Suprapubic skin (tissue), 3 donors: ENCODE measurements at regions not wholly inside any gene's neighbourhood (a gene's known extent, or its start where the extent isn't known, plus 50 kb on each side); places are given as distances from the start of the nearest gene placed in this dataset.

Experiments used
- POLR2AphosphoS5 ChIP-seq, 3 donors: sonication (generic); formaldehyde crosslinking; IDR thresholded peaks; one replicate each; pipeline ENCODE4 v1.6.1; 2017; ENCODE audit warnings: antibody characterized with exemption in 3 of 3
- TF ChIP-seq, protein P1 (sequence below), 2 donors: fragments of 200-600 bp in 1 of 2; fragments of 450-650 bp in 1 of 2; sonication (generic) in 1 of 2; IDR thresholded peaks; one replicate each; pipeline ENCODE4 v1.5.1; 2016 to 2019; ENCODE audit warnings: antibody characterized with exemption in 2 of 2, mild to moderate bottlenecking in 1 of 2, moderate library complexity in 1 of 2

- no peak for TF ChIP-seq POLR2AphosphoS5 (IDR thresholded peaks at IDR 0.05)
- TF ChIP-seq, protein P1, sequence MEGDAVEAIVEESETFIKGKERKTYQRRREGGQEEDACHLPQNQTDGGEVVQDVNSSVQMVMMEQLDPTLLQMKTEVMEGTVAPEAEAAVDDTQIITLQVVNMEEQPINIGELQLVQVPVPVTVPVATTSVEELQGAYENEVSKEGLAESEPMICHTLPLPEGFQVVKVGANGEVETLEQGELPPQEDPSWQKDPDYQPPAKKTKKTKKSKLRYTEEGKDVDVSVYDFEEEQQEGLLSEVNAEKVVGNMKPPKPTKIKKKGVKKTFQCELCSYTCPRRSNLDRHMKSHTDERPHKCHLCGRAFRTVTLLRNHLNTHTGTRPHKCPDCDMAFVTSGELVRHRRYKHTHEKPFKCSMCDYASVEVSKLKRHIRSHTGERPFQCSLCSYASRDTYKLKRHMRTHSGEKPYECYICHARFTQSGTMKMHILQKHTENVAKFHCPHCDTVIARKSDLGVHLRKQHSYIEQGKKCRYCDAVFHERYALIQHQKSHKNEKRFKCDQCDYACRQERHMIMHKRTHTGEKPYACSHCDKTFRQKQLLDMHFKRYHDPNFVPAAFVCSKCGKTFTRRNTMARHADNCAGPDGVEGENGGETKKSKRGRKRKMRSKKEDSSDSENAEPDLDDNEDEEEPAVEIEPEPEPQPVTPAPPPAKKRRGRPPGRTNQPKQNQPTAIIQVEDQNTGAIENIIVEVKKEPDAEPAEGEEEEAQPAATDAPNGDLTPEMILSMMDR (IDR thresholded peaks at IDR 0.05), result no peak
These were observed 70.2 kb upstream of the LMO1 start for GRCh38 chr11:8333811-8334401.
